RCC 7860 (cell line): ENCODE measurements at regions not wholly inside any gene's neighbourhood (a gene's known extent, or its start where the extent isn't known, plus 50 kb on each side); places are given as distances from the start of the nearest gene placed in this dataset.
"Not testable (repeated sequence)": the region's sequence is repeated elsewhere in the genome, so short reads cannot be mapped to it uniquely, and the experiment has no call there.

Experiments
- DNase-seq: peaks from one replicate; pipeline ENCODE4 v3.0.0-alpha.2; 2015; ENCODE audit warnings: low spot score
- FAIRE-seq: peaks from 2 replicates; lab custom pipeline; 2012; peaks lifted over from hg19 to GRCh38; lab: Jason Lieb, UNC

GRCh38 chr12:38157933-38158401, 158.6 kb upstream of the ALG10B start:
- FAIRE-seq: no peak
- DNase-seq: no peak

- FAIRE-seq (no peak), DNase-seq (no peak)
These were observed 158.0 kb upstream of the ALG10B start for GRCh38 chr12:38158428-38159091.

DNA sequence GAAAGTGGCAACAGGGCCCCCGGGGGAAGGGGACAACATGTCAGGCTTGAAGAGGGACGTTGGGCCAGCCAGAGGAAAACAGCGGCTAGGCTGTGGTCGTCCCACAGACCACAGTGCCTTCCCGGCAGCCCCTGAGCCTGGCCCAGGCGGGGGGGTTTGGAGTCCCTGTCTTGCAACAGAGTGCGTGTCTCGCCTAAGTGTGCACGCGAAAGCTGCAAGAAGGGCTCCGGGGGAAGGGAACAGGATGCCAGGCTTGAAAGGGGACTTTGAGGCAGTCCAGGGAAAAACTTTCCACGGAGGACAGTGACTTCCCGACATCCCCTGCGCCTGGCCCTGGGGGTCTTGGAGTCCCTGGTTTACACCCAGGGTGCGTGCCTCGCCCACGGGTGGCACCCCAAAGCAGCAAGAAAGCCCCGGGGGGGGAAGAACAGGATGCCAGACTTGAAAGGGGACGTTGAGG, 157.5 kb upstream of the ALG10B start:
- no peak for DNase-seq
- no peak for FAIRE-seq

- FAIRE-seq: no peak
These were observed 156.8 kb upstream of the ALG10B start for GRCh38 chr12:38159591-38160317.

GRCh38 chr12:38160318-38161122, 156.1 kb upstream of the ALG10B start:
- no peak for FAIRE-seq
- no peak for DNase-seq

More at GRCh38 chr12:38159591-38160317, 156.8 kb upstream of the ALG10B start:
- no peak for DNase-seq

DNA sequence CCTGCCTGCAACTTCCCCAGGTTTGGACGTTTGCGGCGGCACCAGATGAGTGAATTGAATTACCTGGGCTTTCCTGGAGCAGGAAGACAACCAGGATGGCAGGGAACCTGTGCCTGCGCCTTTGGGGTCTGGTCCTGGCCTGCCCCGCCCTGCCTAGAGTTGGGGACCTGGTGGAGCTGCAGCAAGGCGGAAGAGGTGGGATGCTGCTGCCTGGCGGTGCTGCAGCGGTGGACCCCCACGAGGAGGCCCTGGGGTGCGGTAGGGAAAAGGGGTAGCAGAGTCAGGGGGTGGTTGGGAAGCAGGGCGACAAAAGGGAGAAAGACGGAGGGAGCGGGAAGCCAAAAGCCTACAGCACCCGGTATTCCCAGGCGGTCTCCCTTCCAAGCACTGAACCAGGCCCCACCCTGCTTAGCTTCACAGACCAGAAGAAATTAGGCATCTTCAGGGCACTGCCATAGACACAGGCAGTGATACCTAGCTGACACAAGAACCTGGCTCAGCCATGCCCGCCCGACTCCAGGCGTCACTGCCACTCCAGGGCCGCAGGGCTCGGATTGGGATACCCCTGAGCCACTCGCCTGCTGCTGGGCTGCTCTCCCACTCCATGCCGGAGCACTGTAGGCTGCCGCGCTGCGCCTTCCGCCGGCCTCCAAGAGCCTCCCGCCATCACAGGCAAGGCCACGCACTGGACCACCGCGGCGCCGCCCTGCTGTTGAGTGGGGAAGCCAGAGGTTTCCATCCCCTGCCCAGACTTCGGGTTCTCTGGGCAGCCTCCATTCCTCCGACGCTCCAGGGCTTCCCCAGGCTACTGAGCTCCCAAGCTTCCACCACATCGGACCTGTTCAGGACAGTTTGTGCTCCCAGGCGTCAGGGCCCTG, 155.2 kb upstream of the ALG10B start:
- no peak for FAIRE-seq
- DNase-seq: no peak

GRCh38 chr12:38162013-38162412, 154.6 kb upstream of the ALG10B start:
- DNase-seq: no peak
- no peak for FAIRE-seq

DNA sequence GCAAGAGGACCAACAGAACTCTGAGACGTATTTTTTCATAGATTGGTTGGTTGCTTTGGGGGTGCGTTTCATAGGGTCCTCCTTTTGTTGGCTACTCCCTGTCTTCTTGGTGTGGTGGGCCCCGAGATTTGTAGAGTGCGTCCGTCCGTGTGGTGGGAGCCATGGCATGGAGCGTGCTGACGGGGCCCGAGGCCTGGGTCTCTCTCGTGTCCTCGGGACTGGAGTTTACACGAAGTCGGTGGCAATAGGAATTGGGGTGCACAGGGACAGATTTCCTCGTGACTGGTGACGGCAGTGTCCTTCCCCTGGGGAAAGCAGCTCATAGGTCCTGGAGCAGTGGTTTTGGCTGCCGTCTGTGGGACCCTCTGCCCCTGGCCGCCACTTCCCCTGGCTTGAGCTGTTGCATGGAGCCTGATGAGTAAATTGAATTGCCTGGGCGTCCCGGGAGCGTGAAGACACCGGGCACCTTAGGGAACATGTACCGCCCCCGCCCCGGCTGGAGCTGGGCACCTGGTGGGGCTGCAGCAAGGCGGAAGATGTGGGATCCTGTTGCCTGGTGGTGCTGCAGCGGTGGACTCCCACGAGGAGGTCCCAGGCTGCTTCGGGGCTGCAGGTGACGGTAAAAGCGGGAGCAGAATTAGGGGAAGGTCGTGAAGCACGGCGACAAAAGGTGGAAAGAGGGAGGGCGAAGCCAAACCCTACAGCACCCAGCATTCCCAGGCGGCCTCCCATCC, 153.7 kb upstream of the ALG10B start:
- no peak for FAIRE-seq
- DNase-seq: no peak

GRCh38 chr12:38163442-38163801, 153.2 kb upstream of the ALG10B start:
- no peak for FAIRE-seq
- DNase-seq: no peak

DNA sequence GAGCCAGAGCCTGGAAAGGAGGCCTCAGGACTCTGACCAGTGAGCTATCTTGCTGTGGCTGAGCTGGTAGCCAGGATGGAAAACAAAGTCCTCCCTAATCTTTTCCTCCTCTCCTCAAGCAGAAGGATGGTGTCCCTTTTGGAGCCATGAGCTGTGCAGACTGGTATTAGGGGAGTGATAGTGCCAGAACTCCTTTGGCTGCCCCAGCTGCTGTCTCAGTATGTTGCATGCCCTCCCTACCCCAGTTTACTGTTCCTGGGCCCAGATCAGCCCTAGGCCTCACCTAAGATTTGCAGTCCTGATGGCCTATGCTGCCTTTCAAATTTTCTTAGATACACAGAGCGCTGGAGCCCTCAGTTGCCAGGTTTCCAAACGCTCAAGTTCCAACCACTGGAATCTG, 150.3 kb upstream of the ALG10B start:
- FAIRE-seq (no peak), DNase-seq (no peak)

GRCh38 chr12:38175538-38175937, 141.0 kb upstream of the ALG10B start:
- peak; percentile 58 for DNase-seq
- FAIRE-seq: no peak

DNA sequence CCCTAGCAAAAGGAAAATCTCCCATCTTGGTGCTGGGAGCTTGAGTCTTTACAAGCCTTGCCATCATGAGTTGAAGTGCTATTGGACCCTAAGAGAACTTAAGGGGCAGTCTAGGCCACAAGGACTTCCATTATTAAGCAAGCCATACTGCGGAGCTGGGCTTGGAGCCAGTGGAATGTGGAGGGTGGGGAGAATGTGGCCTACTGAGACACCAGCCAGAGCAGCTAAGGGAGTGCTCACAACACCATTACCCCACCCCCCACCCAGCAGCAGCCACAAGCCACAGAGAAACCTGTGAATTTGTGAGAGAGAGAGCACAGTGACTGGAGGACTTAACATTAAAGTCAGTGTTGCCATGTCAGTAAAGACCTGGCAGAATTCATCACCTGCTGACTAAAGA, 133.0 kb upstream of the ALG10B start:
- DNase-seq (peak; percentile 61), FAIRE-seq (peak; percentile 4)

DNA sequence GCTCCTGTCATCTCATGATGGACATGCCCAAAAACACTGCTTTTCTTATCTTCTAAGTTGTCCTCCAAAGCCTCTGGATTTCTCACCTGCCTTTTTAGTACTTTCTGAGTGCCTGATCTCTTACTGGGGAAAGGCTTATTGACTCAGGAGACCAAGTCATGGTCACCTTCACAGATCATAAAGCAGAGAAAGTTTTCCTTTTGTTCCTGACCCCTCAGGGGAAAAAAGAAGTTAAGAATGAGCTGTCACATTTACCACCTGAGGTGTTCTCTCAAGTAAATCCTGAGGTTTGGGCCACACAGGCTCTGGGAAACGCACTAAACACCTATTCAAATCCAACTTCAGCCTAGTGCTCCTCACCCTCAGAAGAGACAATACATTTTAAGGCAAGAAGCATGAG, 119.3 kb upstream of the ALG10B start:
- not testable (repeated sequence) for FAIRE-seq, DNase-seq

DNA sequence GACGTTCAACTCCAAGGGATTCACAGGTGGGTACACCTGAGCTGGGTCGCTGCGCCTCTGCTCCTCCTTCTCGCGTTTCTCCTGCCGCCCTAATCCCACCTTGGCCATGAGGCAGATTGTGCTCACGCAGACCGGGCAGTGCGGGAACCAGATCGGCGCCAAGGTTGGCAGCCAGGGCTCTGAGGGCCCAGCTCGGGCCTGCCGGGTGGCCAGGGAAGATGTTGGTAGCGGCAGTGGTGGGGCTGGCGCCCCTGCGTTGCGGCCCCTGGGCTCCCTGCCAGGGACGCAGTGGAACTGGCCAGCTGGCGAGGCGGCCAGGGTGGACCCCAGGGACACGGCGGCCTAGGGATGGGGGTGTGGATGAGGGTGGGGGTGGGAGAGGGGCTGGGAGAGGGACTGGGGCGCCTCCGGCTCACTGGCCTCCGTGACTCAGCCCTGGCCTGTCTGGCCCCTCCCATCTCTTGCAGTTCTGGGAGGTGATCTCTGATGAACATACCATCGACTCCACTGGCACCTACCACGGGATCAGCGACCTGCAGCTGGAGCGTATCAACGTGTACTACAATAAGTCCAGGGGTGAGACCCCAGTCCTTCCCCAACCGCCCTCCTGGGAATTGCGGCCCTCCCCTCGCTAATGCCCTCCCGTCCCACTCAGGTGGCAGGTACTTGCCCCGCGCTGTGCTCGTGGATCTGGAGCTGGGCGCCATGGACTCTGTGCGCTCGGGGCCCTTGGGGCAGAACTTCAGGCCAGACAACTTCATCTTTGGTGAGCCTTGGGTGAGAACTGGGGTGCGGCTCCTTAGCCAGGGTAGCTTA, 114.9 kb upstream of the ALG10B start:
- no peak for DNase-seq
- FAIRE-seq: no peak

- DNase-seq (no peak), FAIRE-seq (no peak)
These were observed 111.7 kb upstream of the ALG10B start for GRCh38 chr12:38204831-38205230.

- DNase-seq (no peak), FAIRE-seq (no peak)
These were observed 94.6 kb upstream of the ALG10B start for GRCh38 chr12:38222011-38222410.

DNA sequence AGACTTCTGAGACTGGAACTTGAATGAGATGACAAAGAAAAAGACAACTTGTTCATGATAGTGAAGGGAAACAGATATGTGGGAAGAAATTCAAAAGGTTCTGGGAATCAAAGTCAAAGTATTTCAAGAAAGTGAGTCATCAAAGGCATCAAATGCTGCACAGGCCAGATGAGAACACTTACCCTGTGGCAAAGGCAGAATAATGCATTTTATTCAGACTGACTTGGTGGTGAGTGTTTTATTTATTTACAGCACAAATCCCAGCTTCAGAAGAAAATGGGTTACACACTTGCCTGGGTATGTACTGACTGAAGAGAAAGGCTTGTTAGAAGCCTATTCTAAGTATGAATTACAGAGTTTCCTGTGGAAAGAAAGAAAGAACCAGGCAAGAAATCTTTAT, 78.2 kb upstream of the ALG10B start:
- not testable (repeated sequence) for FAIRE-seq, DNase-seq

DNA sequence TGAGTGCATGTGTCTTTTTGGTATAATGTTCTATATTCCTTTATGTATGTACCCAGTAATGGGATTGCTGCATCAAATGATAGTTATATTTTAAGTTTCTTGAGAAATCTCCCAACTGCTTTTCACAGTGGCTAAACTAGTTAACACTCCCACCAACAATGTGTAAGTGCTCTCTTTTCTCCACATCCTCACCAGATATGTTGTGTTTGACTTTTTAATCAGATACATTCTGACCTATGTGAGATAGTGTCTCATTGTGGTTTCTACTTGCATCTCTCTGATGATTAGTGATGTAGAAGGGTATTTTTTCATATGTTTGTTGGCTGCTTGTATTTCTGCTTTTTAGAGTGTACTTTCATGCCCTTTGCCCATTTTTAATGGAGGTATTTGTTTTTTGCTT, 62.8 kb upstream of the ALG10B start:
- FAIRE-seq: no peak

GRCh38 chr12:38258411-38258810, 58.2 kb upstream of the ALG10B start:
- DNase-seq (no peak), FAIRE-seq (no peak)

More for the DNA sequence above, 62.8 kb upstream of the ALG10B start:
- no peak for DNase-seq
